Uterus (tissue), 3 donors: ENCODE measurements at regions not wholly inside any gene's neighbourhood (a gene's known extent, or its start where the extent isn't known, plus 50 kb on each side); places are given as distances from the start of the nearest gene placed in this dataset.

Experiments used
- DNase-seq, 2 donors: peaks; one replicate each; pipeline ENCODE4 v3.0.0-alpha.2; 2019 to 2020
- H3K27ac ChIP-seq, 2 donors: fragments of 200-600 bp; sonication (generic); 1 replicate in 1 of 2; 2 replicates in 1 of 2; pipeline ENCODE4 v1.5.1; 2016 to 2018
- H3K27me3 ChIP-seq, 2 donors: fragments of 200-600 bp; sonication (generic); one replicate each; pipeline ENCODE4 v1.5.1; 2018 to 2019; ENCODE audit warnings: control low read depth in 1 of 2
- H3K36me3 ChIP-seq, 2 donors: fragments of 200-600 bp; sonication (generic); one replicate each; pipeline ENCODE4 v1.5.1; 2019; ENCODE audit warnings: control low read depth in 1 of 2
- H3K4me1 ChIP-seq, 2 donors: fragments of 200-600 bp; sonication (generic); one replicate each; pipeline ENCODE4 v1.5.1; 2018 to 2019; ENCODE audit warnings: control low read depth in 1 of 2
- H3K4me3 ChIP-seq, 2 donors: fragments of 200-600 bp; sonication (generic); 1 replicate in 1 of 2; 2 replicates in 1 of 2; pipeline ENCODE4 v1.5.1; 2018 to 2019; ENCODE audit warnings: mild to moderate bottlenecking in 1 of 2
- H3K9me3 ChIP-seq, 2 donors: fragments of 200-600 bp; sonication (generic); one replicate each; pipeline ENCODE4 v1.5.1; 2019; ENCODE audit warnings: control low read depth in 1 of 2
- CTCF ChIP-seq, 4 experiments: fragments of 200-600 bp in 2 of 4; fragments of 450-650 bp in 2 of 4; sonication (generic) in 2 of 4; IDR thresholded peaks; one replicate each; pipeline ENCODE4 v1.5.1; 2016 to 2019; ENCODE audit warnings: antibody characterized with exemption in 4 of 4, mild to moderate bottlenecking in 2 of 4, moderate library complexity in 1 of 4
- POLR2A ChIP-seq, 2 donors: fragments of 450-650 bp; IDR thresholded peaks; one replicate each; pipeline ENCODE4 v1.6.1; 2016; ENCODE audit warnings: antibody characterized with exemption in 2 of 2, mild to moderate bottlenecking in 1 of 2, moderate library complexity in 1 of 2
- intact Hi-C: fragments of 100-400 bp; cut with DNase I; formaldehyde crosslinking; loops from one replicate; pipeline ENCODE4 v1.15.1; 2023; ENCODE audit warnings: low total_unique reads
- donor health status: DM: yes; HTN: yes; CAD: no.

DNA sequence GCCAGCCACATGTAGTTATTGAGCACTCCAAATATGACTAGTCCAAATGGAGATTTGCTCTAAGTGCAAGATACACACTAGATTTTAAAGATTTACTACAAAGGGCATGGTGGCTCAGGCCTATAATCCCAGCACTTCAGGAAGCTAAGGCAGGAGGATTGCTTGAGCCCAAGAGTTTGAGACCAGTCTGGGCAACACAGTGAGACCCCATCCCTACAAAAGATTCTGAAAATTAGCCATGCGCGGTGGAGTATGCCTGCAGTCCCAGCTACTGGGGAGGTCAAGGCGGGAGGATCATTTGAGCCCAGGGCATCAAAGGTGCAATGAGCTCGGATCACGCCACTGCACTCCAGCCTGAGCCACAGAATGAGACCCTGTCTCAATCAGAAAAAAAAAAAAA is 93.5 kb upstream of the HNRNPA3 start:
- Histone ChIP-seq H3K4me1 (no peaks in the 10 kb centered on the region), H3K27ac (peak overlapping the region in 1 of 2 donors; percentile 84), H3K27me3 (no peaks in the 10 kb centered on the region), H3K9me3 (no peaks in the 10 kb centered on the region), H3K4me3 (no peak overlapping the region), H3K36me3 (no peaks in the 10 kb centered on the region)
- no peak for DNase-seq
- TF ChIP-seq CTCF (IDR thresholded peaks at IDR 0.05) (no peak), POLR2A (IDR thresholded peaks at IDR 0.05) (no peak)
- intact Hi-C loops: no loop called here

- no peaks in the 10 kb centered on the region for H3K36me3 ChIP-seq
- intact Hi-C loops: no loop called here
- no peak for TF ChIP-seq CTCF (IDR thresholded peaks at IDR 0.05)
- no peak for TF ChIP-seq POLR2A (IDR thresholded peaks at IDR 0.05)
These were observed 89.5 kb upstream of the HNRNPA3 start for GRCh38 chr2:177123048-177123447.

DNA sequence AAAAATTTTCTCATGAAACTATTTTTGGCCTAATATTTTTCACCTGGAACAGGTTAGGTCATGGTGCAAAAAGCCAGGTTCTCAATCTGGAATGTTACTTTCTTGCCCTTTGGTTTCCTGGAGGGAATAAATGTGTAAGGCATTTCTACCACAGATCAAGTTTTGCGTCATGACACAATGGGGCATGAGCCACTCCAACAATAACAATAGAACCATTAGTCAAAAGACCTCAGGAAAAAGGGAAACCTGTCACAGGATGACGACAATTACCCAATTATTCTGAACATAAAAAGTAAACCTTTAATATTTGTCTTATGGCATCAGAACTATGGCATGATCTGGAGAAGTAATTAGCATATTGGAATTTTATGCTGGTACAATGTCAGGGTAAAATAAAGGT is 88.2 kb upstream of the HNRNPA3 start:
- no peaks in the 10 kb centered on the region for H3K4me1 ChIP-seq
- H3K9me3 ChIP-seq: no peaks in the 10 kb centered on the region
- no peak overlapping the region for H3K4me3 ChIP-seq
- H3K27me3 ChIP-seq: no peaks in the 10 kb centered on the region
- no peaks in the 10 kb centered on the region for H3K36me3 ChIP-seq
- peak overlapping the region in 1 of 2 donors; percentile 80 for H3K27ac ChIP-seq
- no peak for TF ChIP-seq POLR2A (IDR thresholded peaks at IDR 0.05)
- TF ChIP-seq CTCF (IDR thresholded peaks at IDR 0.05): no peak
- no peak for DNase-seq
- intact Hi-C loops: no loop called here

More at GRCh38 chr2:177123048-177123447, 89.5 kb upstream of the HNRNPA3 start:
- H3K4me3 ChIP-seq: no peak overlapping the region
- H3K9me3 ChIP-seq: no peaks in the 10 kb centered on the region
- no peaks in the 10 kb centered on the region for H3K4me1 ChIP-seq
- no peak for DNase-seq
- H3K27me3 ChIP-seq: no peaks in the 10 kb centered on the region
- H3K27ac ChIP-seq: peak overlapping the region in 1 of 2 donors; percentile 80

- no peaks in the 10 kb centered on the region for H3K4me1 ChIP-seq
- no peak overlapping the region for H3K27ac ChIP-seq
- no peak for DNase-seq
- intact Hi-C loops: no loop called here
- H3K27me3 ChIP-seq: no peaks in the 10 kb centered on the region
- TF ChIP-seq POLR2A (IDR thresholded peaks at IDR 0.05): no peak
- TF ChIP-seq CTCF (IDR thresholded peaks at IDR 0.05): no peak
- H3K9me3 ChIP-seq: no peaks in the 10 kb centered on the region
- no peak overlapping the region for H3K4me3 ChIP-seq
- H3K36me3 ChIP-seq: no peaks in the 10 kb centered on the region
These were observed 84.8 kb upstream of the HNRNPA3 start for GRCh38 chr2:177127821-177128220.

DNA sequence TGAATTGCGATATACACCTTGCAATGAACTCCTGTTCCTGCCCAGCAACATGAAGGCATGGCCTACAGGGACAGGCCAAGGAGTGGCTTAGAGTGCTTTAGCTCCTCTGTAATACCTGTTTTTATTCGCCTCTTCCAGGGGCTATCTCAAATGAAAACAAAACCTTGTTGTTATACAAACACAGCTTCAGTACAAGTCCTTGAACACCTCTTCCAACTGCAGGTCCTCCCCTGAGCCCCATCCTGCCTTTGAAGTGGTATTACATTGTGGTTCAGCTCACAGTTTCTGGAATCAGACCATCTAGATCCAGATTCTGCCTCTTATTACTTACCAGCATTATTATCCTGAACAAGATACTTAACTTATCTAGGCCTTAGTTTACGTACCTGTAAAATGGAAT is 83.0 kb upstream of the HNRNPA3 start:
- Histone ChIP-seq H3K27me3 (no peaks in the 10 kb centered on the region), H3K9me3 (no peaks in the 10 kb centered on the region), H3K4me3 (no peak overlapping the region), H3K27ac (peak overlapping the region in 1 of 2 donors; percentile 40), H3K36me3 (no peaks in the 10 kb centered on the region), H3K4me1 (no peaks in the 10 kb centered on the region)
- intact Hi-C loops: no loop called here
- no peak for TF ChIP-seq CTCF (IDR thresholded peaks at IDR 0.05)
- no peak for TF ChIP-seq POLR2A (IDR thresholded peaks at IDR 0.05)
- no peak for DNase-seq
